Esophagus squamous epithelium (tissue), 5 donors: ENCODE measurements at regions not wholly inside any gene's neighbourhood (a gene's known extent, or its start where the extent isn't known, plus 50 kb on each side); places are given as distances from the start of the nearest gene placed in this dataset.
"Not testable (repeated sequence)": the region's sequence is repeated elsewhere in the genome, so short reads cannot be mapped to it uniquely, and the experiment has no call there.

Source experiments
- DNase-seq: peaks from one replicate; lab custom pipeline; 2025; lab: John Stamatoyannopoulos, UW
- H3K27ac ChIP-seq, 4 donors: fragments of 200-600 bp; sonication (generic); one replicate each; pipeline ENCODE4 v1.5.1; 2016 to 2019; ENCODE audit warnings: mild to moderate bottlenecking in 1 of 4
- H3K27me3 ChIP-seq, 4 donors: fragments of 200-600 bp; sonication (generic); 1 replicate in 3 of 4; 2 replicates in 1 of 4; pipeline versions ENCODE4 v1.5.1 to v1.6.0; 2017 to 2021; ENCODE audit warnings: antibody characterized with exemption in 1 of 4
- H3K36me3 ChIP-seq, 3 donors: fragments of 200-600 bp; sonication (generic); one replicate each; pipeline ENCODE4 v1.5.1; 2016 to 2019
- H3K4me1 ChIP-seq, 3 donors: fragments of 200-600 bp; sonication (generic); one replicate each; pipeline ENCODE4 v1.5.1; 2017 to 2019
- H3K4me3 ChIP-seq, 4 donors: fragments of 200-600 bp; sonication (generic); 1 replicate in 3 of 4; 2 replicates in 1 of 4; pipeline ENCODE4 v1.5.1; 2016 to 2019; ENCODE audit warnings: mild to moderate bottlenecking in 2 of 4, moderate library complexity in 1 of 4
- H3K9me3 ChIP-seq, 3 donors: fragments of 200-600 bp; sonication (generic); one replicate each; pipeline ENCODE4 v1.5.1; 2016 to 2019
- POLR2A ChIP-seq, 4 donors: fragments of 450-650 bp; IDR thresholded peaks; one replicate each; pipeline ENCODE4 v1.6.1; 2017; ENCODE audit warnings: antibody characterized with exemption in 4 of 4, mild to moderate bottlenecking in 4 of 4, moderate library complexity in 3 of 4
- WGBS, 2 donors: methylation state at CpG; one replicate each; pipeline ENCODE4 v1.1.5; 2018; 5-methylcytosine and 5-hydroxymethylcytosine counted together
- intact Hi-C: fragments of 100-400 bp; cut with DNase I; formaldehyde crosslinking; loops from one replicate; pipeline ENCODE4 v1.15.0; 2022
- TF ChIP-seq, protein P1 (sequence below), 6 experiments: fragments of 450-650 bp in 4 of 6; fragments of 200-600 bp in 2 of 6; sonication (generic) in 2 of 6; IDR thresholded peaks; one replicate each; pipeline ENCODE4 v1.5.1; 2016 to 2019; ENCODE audit warnings: antibody characterized with exemption in 6 of 6, mild to moderate bottlenecking in 4 of 6, moderate library complexity in 4 of 6
- donor health status: DM: yes; HTN: yes; CAD: no.

DNA sequence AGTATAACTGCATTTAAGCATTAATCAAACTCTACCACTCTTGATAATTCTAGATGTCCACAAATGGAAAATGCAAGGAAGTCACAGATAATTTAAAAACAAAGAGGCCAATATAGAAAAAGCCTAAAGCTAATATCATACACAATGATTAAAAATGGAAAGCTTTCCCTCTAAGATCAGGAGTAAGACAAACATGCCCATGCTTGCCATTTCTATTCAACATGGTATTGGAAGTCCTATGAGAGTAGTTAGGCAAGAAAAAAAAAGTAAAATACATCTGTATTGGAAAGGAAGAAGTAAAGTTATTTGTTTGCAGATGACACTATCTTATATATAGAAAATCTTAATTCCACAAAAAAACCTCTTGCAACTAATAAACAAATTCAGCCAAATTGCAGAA, 164.6 kb upstream of the FERMT1 start:
- DNase-seq: no peak
- no peak overlapping the region for H3K4me3 ChIP-seq
- H3K9me3 ChIP-seq: peaks cover 0 to 12% (median 0%) of the 10 kb centered on the region in 3 donors
- no peaks in the 10 kb centered on the region for H3K27me3 ChIP-seq
- TF ChIP-seq, protein P1, sequence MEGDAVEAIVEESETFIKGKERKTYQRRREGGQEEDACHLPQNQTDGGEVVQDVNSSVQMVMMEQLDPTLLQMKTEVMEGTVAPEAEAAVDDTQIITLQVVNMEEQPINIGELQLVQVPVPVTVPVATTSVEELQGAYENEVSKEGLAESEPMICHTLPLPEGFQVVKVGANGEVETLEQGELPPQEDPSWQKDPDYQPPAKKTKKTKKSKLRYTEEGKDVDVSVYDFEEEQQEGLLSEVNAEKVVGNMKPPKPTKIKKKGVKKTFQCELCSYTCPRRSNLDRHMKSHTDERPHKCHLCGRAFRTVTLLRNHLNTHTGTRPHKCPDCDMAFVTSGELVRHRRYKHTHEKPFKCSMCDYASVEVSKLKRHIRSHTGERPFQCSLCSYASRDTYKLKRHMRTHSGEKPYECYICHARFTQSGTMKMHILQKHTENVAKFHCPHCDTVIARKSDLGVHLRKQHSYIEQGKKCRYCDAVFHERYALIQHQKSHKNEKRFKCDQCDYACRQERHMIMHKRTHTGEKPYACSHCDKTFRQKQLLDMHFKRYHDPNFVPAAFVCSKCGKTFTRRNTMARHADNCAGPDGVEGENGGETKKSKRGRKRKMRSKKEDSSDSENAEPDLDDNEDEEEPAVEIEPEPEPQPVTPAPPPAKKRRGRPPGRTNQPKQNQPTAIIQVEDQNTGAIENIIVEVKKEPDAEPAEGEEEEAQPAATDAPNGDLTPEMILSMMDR (IDR thresholded peaks at IDR 0.05): no peak
- TF ChIP-seq POLR2A (IDR thresholded peaks at IDR 0.05): no peak
- H3K4me1 ChIP-seq: no peaks in the 10 kb centered on the region
- no peaks in the 10 kb centered on the region for H3K36me3 ChIP-seq
- intact Hi-C loops: no loop called here
- H3K27ac ChIP-seq: no peak overlapping the region

GRCh38 chr20:6282642-6283041, 159.8 kb upstream of the FERMT1 start:
- H3K27ac ChIP-seq: no peak overlapping the region
- 61 to 64% methylated on average over 1 of the region's 1 CpG for WGBS, 2 donors
- no peaks in the 10 kb centered on the region for H3K4me1 ChIP-seq
- intact Hi-C loops: no loop called here
- peaks cover 0 to 6% (median 0%) of the 10 kb centered on the region in 3 donors for H3K9me3 ChIP-seq
- TF ChIP-seq POLR2A (IDR thresholded peaks at IDR 0.05): no peak
- TF ChIP-seq, protein P1 (IDR thresholded peaks at IDR 0.05): no peak
- no peak for DNase-seq
- H3K27me3 ChIP-seq: no peaks in the 10 kb centered on the region
- H3K4me3 ChIP-seq: no peak overlapping the region
- H3K36me3 ChIP-seq: no peaks in the 10 kb centered on the region

- intact Hi-C loops: no loop called here
- no peaks in the 10 kb centered on the region for H3K36me3 ChIP-seq
- 12 to 23% methylated on average over 6 of the region's 6 CpGs for WGBS, 2 donors
- no peaks in the 10 kb centered on the region for H3K9me3 ChIP-seq
- no peaks in the 10 kb centered on the region for H3K27me3 ChIP-seq
- no peaks in the 10 kb centered on the region for H3K4me1 ChIP-seq
- no peak for TF ChIP-seq POLR2A (IDR thresholded peaks at IDR 0.05)
- TF ChIP-seq, protein P1 (IDR thresholded peaks at IDR 0.05): no peak
- DNase-seq: no peak
- H3K4me3 ChIP-seq: no peak overlapping the region
- no peak overlapping the region for H3K27ac ChIP-seq
Observed at GRCh38 chr20:6277661-6278240, 154.9 kb upstream of the FERMT1 start.

DNA sequence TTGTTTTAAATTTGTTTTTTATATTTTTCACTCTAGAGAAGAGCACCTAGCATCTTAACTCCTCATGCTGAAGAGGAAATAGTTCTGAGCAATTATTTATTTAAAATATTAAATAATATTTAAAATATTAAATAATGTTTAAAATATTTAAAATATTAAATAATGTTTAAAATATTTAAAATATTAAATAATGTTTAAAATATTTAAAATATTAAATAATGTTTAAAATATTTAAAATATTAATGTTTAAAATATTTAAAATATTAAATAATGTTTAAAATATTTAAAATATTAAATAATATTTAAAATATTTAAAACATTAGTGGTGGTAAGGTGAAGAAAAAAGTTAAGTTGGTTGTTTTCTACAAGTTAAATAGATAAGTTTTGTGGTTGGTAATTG, 147.6 kb upstream of the FERMT1 start:
- DNase-seq, intact Hi-C loops, H3K4me1 ChIP-seq, H3K27me3 ChIP-seq, H3K9me3 ChIP-seq, H3K27ac ChIP-seq, H3K36me3 ChIP-seq, H3K4me3 ChIP-seq: not testable (repeated sequence)

- no peaks in the 10 kb centered on the region for H3K9me3 ChIP-seq
- 54 to 62% methylated on average over 6 to 8 of the region's 8 CpGs for WGBS, 2 donors
- TF ChIP-seq, protein P1 (IDR thresholded peaks at IDR 0.05): no peak
- no peak for TF ChIP-seq POLR2A (IDR thresholded peaks at IDR 0.05)
- intact Hi-C loops: no loop called here
- DNase-seq: no peak
- no peaks in the 10 kb centered on the region for H3K4me1 ChIP-seq
- no peaks in the 10 kb centered on the region for H3K27me3 ChIP-seq
- H3K36me3 ChIP-seq: no peaks in the 10 kb centered on the region
- no peak overlapping the region for H3K4me3 ChIP-seq
- H3K27ac ChIP-seq: no peak overlapping the region
Observed at GRCh38 chr20:6269168-6269873, 146.5 kb upstream of the FERMT1 start.
